Activated T-helper 9 cell treated with anti-CD3 and anti-CD28 coated beads, Interleukin-2, amount 50 U/mL, for 16 hours (primary cell): ENCODE measurements at regions not wholly inside any gene's neighbourhood (a gene's known extent, or its start where the extent isn't known, plus 50 kb on each side); places are given as distances from the start of the nearest gene placed in this dataset.

ENCODE experiments used
- DNase-seq: peaks from one replicate; pipeline ENCODE4 v3.0.0-alpha.2; 2020; ENCODE audit warnings: low read depth

GRCh38 chr1:14441302-14441741, 157.2 kb upstream of the KAZN start:
- DNase-seq, result no peak

GRCh38 chr1:14442669-14443068, 155.8 kb upstream of the KAZN start:
- DNase-seq, result no peak

- DNase-seq, result no peak
Measured at GRCh38 chr1:14443164-14443787, 155.2 kb upstream of the KAZN start.

GRCh38 chr1:14451217-14451616, 147.3 kb upstream of the KAZN start:
- DNase-seq, result no peak

GRCh38 chr1:14452551-14452950, 145.9 kb upstream of the KAZN start:
- DNase-seq, result no peak

- no peak for DNase-seq
Measured at GRCh38 chr1:14460173-14460572, 138.3 kb upstream of the KAZN start.

GRCh38 chr1:14462851-14463250, 135.6 kb upstream of the KAZN start:
- DNase-seq, result no peak

GRCh38 chr1:14466006-14466405, 132.5 kb upstream of the KAZN start:
- no peak for DNase-seq

GRCh38 chr1:14467112-14467511, 131.4 kb upstream of the KAZN start:
- no peak for DNase-seq

- no peak for DNase-seq
Measured at GRCh38 chr1:14468751-14469150, 129.7 kb upstream of the KAZN start.

- DNase-seq, result no peak
Measured at GRCh38 chr1:14470802-14471201, 127.7 kb upstream of the KAZN start.

GRCh38 chr1:14474856-14475255, 123.6 kb upstream of the KAZN start:
- DNase-seq, result no peak

GRCh38 chr1:14476170-14476955, 122.1 kb upstream of the KAZN start:
- DNase-seq, result no peak

GRCh38 chr1:14478120-14478519, 120.4 kb upstream of the KAZN start:
- no peak for DNase-seq

- no peak for DNase-seq
Measured at GRCh38 chr1:14479865-14480264, 118.6 kb upstream of the KAZN start.

- no peak for DNase-seq
Measured at GRCh38 chr1:14482784-14483450, 115.6 kb upstream of the KAZN start.

GRCh38 chr1:14485285-14485684, 113.2 kb upstream of the KAZN start:
- DNase-seq, result no peak

GRCh38 chr1:14486401-14487201, 111.9 kb upstream of the KAZN start:
- DNase-seq, result no peak

GRCh38 chr1:14487671-14488070, 110.8 kb upstream of the KAZN start:
- no peak for DNase-seq

GRCh38 chr1:14494911-14495310, 103.6 kb upstream of the KAZN start:
- DNase-seq, result no peak

GRCh38 chr1:14495381-14495780, 103.1 kb upstream of the KAZN start:
- DNase-seq, result no peak

GRCh38 chr1:14495996-14496395, 102.5 kb upstream of the KAZN start:
- DNase-seq, result no peak
